Endothelial cell of umbilical vein (primary cell): ENCODE measurements at regions not wholly inside any gene's neighbourhood (a gene's known extent, or its start where the extent isn't known, plus 50 kb on each side); places are given as distances from the start of the nearest gene placed in this dataset.

Experiments used
- JUN ChIP-seq: IDR thresholded peaks from 2 replicates; pipeline ENCODE4 v1.6.1; 2011; ENCODE audit warnings: borderline replicate concordance, low read depth; ENCODE audit not compliant: insufficient read length, insufficient read depth
- MYC ChIP-seq: IDR thresholded peaks from one replicate; pipeline ENCODE4 v1.6.1; 2011; ENCODE audit warnings: mild to moderate bottlenecking, low read depth, low read length
- POLR2A ChIP-seq: IDR thresholded peaks from 2 replicates; pipeline ENCODE4 v1.6.1; 2012; ENCODE audit warnings: low read depth, mild to moderate bottlenecking, control low read depth, low read length
- POLR2AphosphoS5 ChIP-seq: IDR thresholded peaks from 2 replicates; pipeline ENCODE4 v1.6.1; 2012; ENCODE audit warnings: low read depth, mild to moderate bottlenecking, control low read depth, low read length, moderate library complexity; ENCODE audit not compliant: insufficient read depth
- TF ChIP-seq, protein P1 (sequence below), 2 donors: IDR thresholded peaks; 1 replicate in 1 of 2; 2 replicates in 1 of 2; pipeline ENCODE4 v1.5.1; 2011; ENCODE audit warnings: low read length in 2 of 2, mild to moderate bottlenecking in 2 of 2, moderate library complexity in 2 of 2, control low read depth in 1 of 2, inconsistent platforms in 1 of 2, low read depth in 1 of 2; ENCODE audit not compliant: insufficient read depth in 1 of 2; ENCODE audit errors: extremely low read depth in 1 of 2
- TF ChIP-seq, protein P2 (sequence below): IDR thresholded peaks from 2 replicates; pipeline ENCODE4 v1.6.1; 2011; ENCODE audit not compliant: insufficient read depth, insufficient read length

DNA sequence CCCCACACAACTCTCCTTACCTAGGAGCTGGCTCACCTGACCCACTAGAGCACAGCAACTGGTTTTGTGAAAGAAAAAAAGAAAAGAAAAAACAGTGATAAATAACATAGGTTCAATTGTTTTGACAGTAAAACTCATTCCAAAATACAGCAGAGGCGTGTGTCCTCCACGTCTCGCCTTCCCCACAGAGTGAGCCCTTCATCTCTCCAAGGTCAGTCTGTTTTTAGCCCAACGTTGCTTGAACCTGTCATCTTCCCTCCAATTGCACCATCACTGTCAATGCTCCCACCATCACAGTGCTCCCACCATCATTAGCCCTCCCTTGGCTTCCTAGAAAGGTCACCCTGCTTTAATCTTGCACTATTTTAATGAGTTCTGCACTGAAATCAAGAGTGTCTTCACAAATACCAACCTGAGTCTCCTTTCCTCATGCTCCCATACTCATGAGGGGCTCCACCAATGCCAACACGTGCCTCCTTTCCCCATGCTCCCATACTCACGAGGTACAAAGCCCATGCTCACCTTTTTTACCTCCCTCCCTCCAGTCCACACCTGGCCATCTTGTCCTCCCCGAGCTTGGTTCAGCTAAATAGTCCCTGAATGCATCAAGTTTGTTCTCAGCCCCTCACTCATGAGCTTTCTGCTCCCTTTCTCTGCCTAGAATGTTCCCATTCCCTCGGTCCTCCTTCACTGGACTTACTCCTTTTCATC lies 103.7 kb downstream of the IRS2 start:
- TF ChIP-seq POLR2A (no peak), MYC (no peak), JUN (no peak), POLR2AphosphoS5 (no peak)
- TF ChIP-seq, protein P1, sequence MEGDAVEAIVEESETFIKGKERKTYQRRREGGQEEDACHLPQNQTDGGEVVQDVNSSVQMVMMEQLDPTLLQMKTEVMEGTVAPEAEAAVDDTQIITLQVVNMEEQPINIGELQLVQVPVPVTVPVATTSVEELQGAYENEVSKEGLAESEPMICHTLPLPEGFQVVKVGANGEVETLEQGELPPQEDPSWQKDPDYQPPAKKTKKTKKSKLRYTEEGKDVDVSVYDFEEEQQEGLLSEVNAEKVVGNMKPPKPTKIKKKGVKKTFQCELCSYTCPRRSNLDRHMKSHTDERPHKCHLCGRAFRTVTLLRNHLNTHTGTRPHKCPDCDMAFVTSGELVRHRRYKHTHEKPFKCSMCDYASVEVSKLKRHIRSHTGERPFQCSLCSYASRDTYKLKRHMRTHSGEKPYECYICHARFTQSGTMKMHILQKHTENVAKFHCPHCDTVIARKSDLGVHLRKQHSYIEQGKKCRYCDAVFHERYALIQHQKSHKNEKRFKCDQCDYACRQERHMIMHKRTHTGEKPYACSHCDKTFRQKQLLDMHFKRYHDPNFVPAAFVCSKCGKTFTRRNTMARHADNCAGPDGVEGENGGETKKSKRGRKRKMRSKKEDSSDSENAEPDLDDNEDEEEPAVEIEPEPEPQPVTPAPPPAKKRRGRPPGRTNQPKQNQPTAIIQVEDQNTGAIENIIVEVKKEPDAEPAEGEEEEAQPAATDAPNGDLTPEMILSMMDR (IDR thresholded peaks at IDR 0.05; ENCODE audit: extremely low read depth in 1 of 2, insufficient read depth in 1 of 2, low read depth in 1 of 2, low read length in 2 of 2): no peak
- TF ChIP-seq, protein P2, sequence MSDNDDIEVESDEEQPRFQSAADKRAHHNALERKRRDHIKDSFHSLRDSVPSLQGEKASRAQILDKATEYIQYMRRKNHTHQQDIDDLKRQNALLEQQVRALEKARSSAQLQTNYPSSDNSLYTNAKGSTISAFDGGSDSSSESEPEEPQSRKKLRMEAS: no peak
